Caco-2 (cell line): ENCODE measurements at regions not wholly inside any gene's neighbourhood (a gene's known extent, or its start where the extent isn't known, plus 50 kb on each side); places are given as distances from the start of the nearest gene placed in this dataset.
"Not testable (repeated sequence)": the region's sequence is repeated elsewhere in the genome, so short reads cannot be mapped to it uniquely, and the experiment has no call there.

ENCODE experiments used
- BruUV-seq: library from RNA; stranded (reverse); fragments of 400-500 nt; replicated peaks from 2 replicates; lab custom pipeline; 2021; lab: Mats Ljungman, UMichigan
- CTCF ChIA-PET: fragments of 300-600 bp; sonication (Branson Sonifier 250); formaldehyde crosslinking; loops from one replicate; lab custom pipeline; 2022; ENCODE audit warnings: antibody characterized with exemption; lab: Charles Lee
- POLR2A ChIA-PET: fragments of 300-600 bp; sonication (Branson Sonifier 250); formaldehyde crosslinking; loops from one replicate; lab custom pipeline; 2022; ENCODE audit warnings: antibody characterized with exemption; lab: Charles Lee
- DNase-seq, 2 experiments: peaks; one replicate each; pipeline versions ENCODE4 v3.0.0 to v3.0.0-alpha.2; 2020 to 2022
- H3K27me3 ChIP-seq: replicated peaks from 2 replicates; pipeline ENCODE4 v1.6.0; 2011; ENCODE audit warnings: low read length; ENCODE audit not compliant: control insufficient read depth, insufficient read depth
- H3K36me3 ChIP-seq: 2 replicates; pipeline ENCODE4 v1.5.1; 2011; ENCODE audit warnings: low read length; ENCODE audit not compliant: control insufficient read depth, insufficient read depth
- H3K4me1 ChIP-seq: fragments of 250-450 bp; sonication (Bioruptor Pico); 2 replicates; pipeline ENCODE4 v1.5.1; 2020; ENCODE audit warnings: mild to moderate bottlenecking
- H3K4me3 ChIP-seq: 2 replicates; pipeline ENCODE4 v1.5.1; 2011; ENCODE audit warnings: low read depth, mild to moderate bottlenecking, control low read depth, low read length
- H3K9me3 ChIP-seq: fragments of 250-450 bp; sonication (Bioruptor Pico); 2 replicates; pipeline ENCODE4 v1.5.1; 2020; ENCODE audit warnings: mild to moderate bottlenecking, moderate library complexity
- H3K27ac Mint-ChIP-seq: one replicate; pipeline ENCODE4 v1.8.0; 2022; ENCODE audit warnings: mixed read lengths; ENCODE audit not compliant: unreplicated experiment
- H3K27me3 Mint-ChIP-seq: one replicate; pipeline ENCODE4 v1.8.0; 2022; ENCODE audit warnings: mixed read lengths; ENCODE audit not compliant: insufficient read depth, unreplicated experiment
- H3K36me3 Mint-ChIP-seq: one replicate; pipeline ENCODE4 v1.8.0; 2022; ENCODE audit warnings: mild to moderate bottlenecking, mixed read lengths; ENCODE audit not compliant: insufficient read depth, unreplicated experiment
- H3K4me1 Mint-ChIP-seq: one replicate; pipeline ENCODE4 v1.8.0; 2022; ENCODE audit warnings: low read depth, mixed read lengths; ENCODE audit not compliant: unreplicated experiment
- H3K4me3 Mint-ChIP-seq: one replicate; pipeline ENCODE4 v1.8.0; 2022; ENCODE audit warnings: mild to moderate bottlenecking, moderate library complexity, mixed read lengths; ENCODE audit not compliant: unreplicated experiment
- H3K9me3 Mint-ChIP-seq: one replicate; pipeline ENCODE4 v1.8.0; 2022; ENCODE audit warnings: mixed read lengths; ENCODE audit not compliant: unreplicated experiment
- intact Hi-C: fragments of 100-400 bp; cut with micrococcal nuclease; formaldehyde crosslinking; loops from one replicate; pipeline ENCODE4 v1.10.0; 2022; ENCODE audit not compliant: unreplicated experiment
- TF ChIP-seq, protein P1 (sequence below), 2 experiments: fragments of 200-600 bp in 1 of 2; IDR thresholded peaks; 1 replicate in 1 of 2; 2 replicates in 1 of 2; pipeline versions ENCODE4 v1.5.1 to v1.8.0; 2011 to 2022; ENCODE audit warnings: antibody characterized with exemption in 1 of 2, control low read depth in 1 of 2, inconsistent platforms in 1 of 2, low read depth in 1 of 2, low read length in 1 of 2, mild to moderate bottlenecking in 1 of 2, moderate library complexity in 1 of 2; ENCODE audit not compliant: insufficient read depth in 1 of 2, severe bottlenecking in 1 of 2, unreplicated experiment in 1 of 2

DNA sequence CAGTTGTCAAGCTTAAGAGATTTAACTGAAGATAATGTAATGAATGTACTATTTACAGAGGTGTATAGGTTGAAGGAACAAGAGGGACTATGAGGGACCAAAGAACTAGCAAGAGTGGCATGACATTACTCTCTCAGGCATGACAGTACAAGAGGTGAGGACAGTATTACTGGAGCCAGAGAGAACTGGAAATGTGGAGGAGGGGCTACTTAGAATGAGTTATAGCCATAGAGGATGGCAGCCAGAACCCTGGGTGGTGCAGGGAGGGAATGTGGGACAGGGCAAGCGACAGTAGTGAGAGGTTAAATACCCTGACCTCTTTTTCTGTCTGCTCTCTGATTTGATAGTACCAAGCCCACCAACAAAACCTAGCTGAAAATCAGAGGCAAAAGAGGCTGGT, 122.6 kb upstream of the UGP2 start:
- BruUV-seq, result no TSS peak
- intact Hi-C loops, result no loop called here
- Histone ChIP-seq H3K4me3 (no peak overlapping the region), H3K9me3 (no peaks in the 10 kb centered on the region), H3K36me3 (no peaks in the 10 kb centered on the region), H3K4me1 (0 out of 2 replicates have a peak, but pooled peaks cover 4% of the 10 kb centered on the region), H3K27me3 (no peaks in the 10 kb centered on the region)
- peak overlapping the region; percentile 25 for H3K27ac Mint-ChIP-seq
- ChIA-PET POLR2A (no interaction called here), CTCF (no interaction called here)
- TF ChIP-seq, protein P1, sequence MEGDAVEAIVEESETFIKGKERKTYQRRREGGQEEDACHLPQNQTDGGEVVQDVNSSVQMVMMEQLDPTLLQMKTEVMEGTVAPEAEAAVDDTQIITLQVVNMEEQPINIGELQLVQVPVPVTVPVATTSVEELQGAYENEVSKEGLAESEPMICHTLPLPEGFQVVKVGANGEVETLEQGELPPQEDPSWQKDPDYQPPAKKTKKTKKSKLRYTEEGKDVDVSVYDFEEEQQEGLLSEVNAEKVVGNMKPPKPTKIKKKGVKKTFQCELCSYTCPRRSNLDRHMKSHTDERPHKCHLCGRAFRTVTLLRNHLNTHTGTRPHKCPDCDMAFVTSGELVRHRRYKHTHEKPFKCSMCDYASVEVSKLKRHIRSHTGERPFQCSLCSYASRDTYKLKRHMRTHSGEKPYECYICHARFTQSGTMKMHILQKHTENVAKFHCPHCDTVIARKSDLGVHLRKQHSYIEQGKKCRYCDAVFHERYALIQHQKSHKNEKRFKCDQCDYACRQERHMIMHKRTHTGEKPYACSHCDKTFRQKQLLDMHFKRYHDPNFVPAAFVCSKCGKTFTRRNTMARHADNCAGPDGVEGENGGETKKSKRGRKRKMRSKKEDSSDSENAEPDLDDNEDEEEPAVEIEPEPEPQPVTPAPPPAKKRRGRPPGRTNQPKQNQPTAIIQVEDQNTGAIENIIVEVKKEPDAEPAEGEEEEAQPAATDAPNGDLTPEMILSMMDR (IDR thresholded peaks at IDR 0.05; ENCODE audit: insufficient read depth in 1 of 2, low read depth in 1 of 2, low read length in 1 of 2, severe bottlenecking in 1 of 2, unreplicated experiment in 1 of 2), result no peak
- no peak overlapping the region for H3K4me3 Mint-ChIP-seq
- H3K9me3 Mint-ChIP-seq, result peaks cover 9% of the 10 kb centered on the region
- H3K27me3 Mint-ChIP-seq, result no peaks in the 10 kb centered on the region
- DNase-seq, result no peak
- H3K36me3 Mint-ChIP-seq, result peaks cover 10% of the 10 kb centered on the region
- peaks cover 18% of the 10 kb centered on the region for H3K4me1 Mint-ChIP-seq

GRCh38 chr2:63721082-63721424, 120.6 kb upstream of the UGP2 start:
- TF ChIP-seq, protein P1 (IDR thresholded peaks at IDR 0.05; ENCODE audit: insufficient read depth in 1 of 2, low read depth in 1 of 2, low read length in 1 of 2, severe bottlenecking in 1 of 2, unreplicated experiment in 1 of 2), result no peak
- ChIA-PET CTCF (no interaction called here), POLR2A (no interaction called here)
- no TSS peak for BruUV-seq
- intact Hi-C loops, result no loop called here
- Mint-ChIP-seq H3K27me3 (no peaks in the 10 kb centered on the region), H3K36me3 (peaks cover 10% of the 10 kb centered on the region), H3K9me3 (peaks cover 9% of the 10 kb centered on the region), H3K27ac (no peak overlapping the region), H3K4me1 (peaks cover 18% of the 10 kb centered on the region), H3K4me3 (no peak overlapping the region)
- Histone ChIP-seq H3K4me3 (no peak overlapping the region), H3K9me3 (no peaks in the 10 kb centered on the region), H3K36me3 (no peaks in the 10 kb centered on the region), H3K4me1 (0 out of 2 replicates have a peak, but pooled peaks cover 4% of the 10 kb centered on the region), H3K27me3 (no peaks in the 10 kb centered on the region)
- DNase-seq, result no peak

GRCh38 chr2:63722284-63722683, 119.4 kb upstream of the UGP2 start:
- H3K27me3 Mint-ChIP-seq, H3K4me1 ChIP-seq, H3K4me3 ChIP-seq, CTCF ChIA-PET, H3K27ac Mint-ChIP-seq, POLR2A ChIA-PET, BruUV-seq, H3K36me3 Mint-ChIP-seq, DNase-seq, intact Hi-C loops, H3K9me3 Mint-ChIP-seq, H3K36me3 ChIP-seq, H3K4me3 Mint-ChIP-seq, H3K27me3 ChIP-seq, H3K9me3 ChIP-seq: not testable (repeated sequence)
- H3K4me1 Mint-ChIP-seq, result peaks cover 18% of the 10 kb centered on the region

- no peak for DNase-seq
- ChIA-PET CTCF (no interaction called here), POLR2A (no interaction called here)
- BruUV-seq, result no TSS peak
- Histone ChIP-seq H3K4me3 (no peak overlapping the region), H3K36me3 (no peaks in the 10 kb centered on the region), H3K9me3 (no peaks in the 10 kb centered on the region), H3K4me1 (no peaks in the 10 kb centered on the region), H3K27me3 (no peaks in the 10 kb centered on the region)
- TF ChIP-seq, protein P1 (IDR thresholded peaks at IDR 0.05; ENCODE audit: insufficient read depth in 1 of 2, low read depth in 1 of 2, low read length in 1 of 2, severe bottlenecking in 1 of 2, unreplicated experiment in 1 of 2), result no peak
- Mint-ChIP-seq H3K36me3 (no peaks in the 10 kb centered on the region), H3K27me3 (no peaks in the 10 kb centered on the region), H3K9me3 (peaks cover 9% of the 10 kb centered on the region), H3K4me3 (no peak overlapping the region), H3K4me1 (peaks cover 15% of the 10 kb centered on the region), H3K27ac (peak overlapping the region; percentile 36)
- intact Hi-C loops, result no loop called here
Observed at GRCh38 chr2:63723709-63724108, 118.0 kb upstream of the UGP2 start.

GRCh38 chr2:63725212-63725611, 116.5 kb upstream of the UGP2 start:
- H3K27ac Mint-ChIP-seq, H3K36me3 ChIP-seq, BruUV-seq, H3K4me1 ChIP-seq, POLR2A ChIA-PET, DNase-seq, H3K4me3 ChIP-seq, H3K4me1 Mint-ChIP-seq, H3K27me3 Mint-ChIP-seq, H3K27me3 ChIP-seq, H3K9me3 Mint-ChIP-seq, H3K36me3 Mint-ChIP-seq, intact Hi-C loops, H3K9me3 ChIP-seq, H3K4me3 Mint-ChIP-seq, CTCF ChIA-PET: not testable (repeated sequence)
